Dermis microvascular lymphatic vessel endothelial cell (primary cell): ENCODE measurements at regions not wholly inside any gene's neighbourhood (a gene's known extent, or its start where the extent isn't known, plus 50 kb on each side); places are given as distances from the start of the nearest gene placed in this dataset.
"Not testable (repeated sequence)": the region's sequence is repeated elsewhere in the genome, so short reads cannot be mapped to it uniquely, and the experiment has no call there.

Experiments
- DNase-seq, 2 donors: peaks; one replicate each; pipeline versions ENCODE4 v3.0.0 to v3.0.0-alpha.2; 2010; ENCODE audit warnings: low read depth in 2 of 2

- no peak for DNase-seq
Observed at GRCh38 chr14:45867046-45867894, 614.3 kb upstream of the MIS18BP1 start.

- DNase-seq: no peak
Observed at GRCh38 chr14:45838597-45838996, 585.6 kb upstream of the MIS18BP1 start.

GRCh38 chr14:45819107-45819506, 566.1 kb upstream of the MIS18BP1 start:
- no peak for DNase-seq

GRCh38 chr14:45811155-45811554, 558.2 kb upstream of the MIS18BP1 start:
- no peak for DNase-seq

DNA sequence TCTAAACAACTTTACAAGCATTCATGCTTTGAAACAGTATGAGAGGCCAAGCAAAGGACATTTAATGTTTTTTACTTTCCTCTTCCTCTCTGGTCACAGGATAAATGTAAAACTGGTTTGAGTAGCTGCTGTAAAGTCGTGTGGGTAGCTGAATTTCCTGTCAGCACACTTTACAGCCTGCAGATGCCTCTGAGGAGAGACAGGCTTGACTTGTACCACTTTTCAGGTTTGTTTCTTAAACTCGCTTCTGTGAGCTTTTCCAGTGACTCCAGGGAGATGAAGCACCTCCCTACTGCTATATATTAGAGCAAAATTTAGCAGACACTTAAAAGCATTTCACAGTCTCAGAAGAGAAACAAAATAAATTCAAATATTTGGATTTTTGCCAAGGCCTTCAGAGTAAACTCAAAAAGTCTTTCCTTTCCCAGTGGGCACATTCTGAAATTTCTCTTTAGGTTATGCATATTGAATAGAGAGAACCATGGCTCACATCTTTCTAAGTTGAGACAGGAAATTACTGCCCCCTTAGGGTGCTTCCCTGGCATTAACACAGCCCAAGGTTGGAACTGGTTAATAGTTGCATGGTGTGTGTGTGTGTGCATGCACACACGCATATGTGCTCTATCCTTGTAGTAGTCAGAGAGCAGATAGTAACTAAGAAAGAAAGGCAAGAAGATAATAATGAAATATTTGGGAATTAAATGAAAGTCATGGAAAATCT, 557.3 kb upstream of the MIS18BP1 start:
- DNase-seq: no peak

DNA sequence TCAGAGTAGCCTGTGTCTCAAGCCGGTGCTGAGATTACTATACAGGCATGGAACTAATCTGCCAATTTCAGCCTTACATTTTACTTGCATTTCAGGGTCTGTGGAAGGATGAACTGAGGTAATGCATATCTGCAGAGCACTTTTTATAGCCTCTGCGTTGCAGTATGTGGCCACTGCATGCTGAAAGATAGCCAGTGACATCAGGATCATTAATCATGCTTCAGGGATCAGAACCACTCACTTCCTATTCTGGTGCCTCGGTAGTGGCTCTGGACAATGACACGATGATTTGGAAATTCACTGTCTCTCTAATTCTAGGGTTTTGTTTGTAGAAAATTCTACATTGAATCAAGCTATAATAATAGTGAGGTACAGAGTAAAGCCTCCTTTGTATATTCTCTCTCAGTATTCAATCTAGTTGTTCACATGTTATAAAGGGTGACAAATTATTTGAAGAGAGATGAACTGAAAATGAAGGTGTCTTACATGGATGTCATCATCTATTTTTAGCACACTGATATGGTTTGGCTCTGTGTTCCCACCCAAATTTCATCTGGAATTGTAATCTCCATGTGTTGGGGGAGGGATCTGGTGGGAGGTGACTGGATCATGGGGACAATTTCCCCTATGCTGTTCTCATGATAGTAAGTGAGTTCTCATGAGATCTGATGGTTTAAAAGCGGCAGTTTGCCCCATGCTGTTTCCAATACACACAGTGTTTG, 554.3 kb upstream of the MIS18BP1 start:
- DNase-seq: no peak

DNA sequence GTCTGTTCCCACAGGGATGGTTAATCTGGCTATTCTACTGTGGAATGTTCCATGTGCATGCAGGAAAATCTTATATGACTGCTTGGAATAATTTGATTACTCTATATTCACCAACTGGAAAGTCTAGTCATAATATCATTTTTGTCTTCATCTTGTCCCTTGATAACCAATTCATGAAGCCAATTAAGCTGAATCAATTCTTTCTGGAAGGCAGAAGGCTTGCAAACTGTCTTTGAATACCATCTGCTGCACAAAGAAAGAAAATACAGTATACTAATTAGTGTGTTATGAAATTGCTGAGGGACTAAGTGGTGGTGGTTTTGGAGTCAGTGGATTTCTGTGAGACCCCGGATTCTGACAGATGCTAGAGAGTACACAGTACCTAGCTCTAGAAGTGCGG, 546.5 kb upstream of the MIS18BP1 start:
- no peak for DNase-seq

- DNase-seq: no peak
Observed at GRCh38 chr14:45798659-45799058, 545.7 kb upstream of the MIS18BP1 start.

DNA sequence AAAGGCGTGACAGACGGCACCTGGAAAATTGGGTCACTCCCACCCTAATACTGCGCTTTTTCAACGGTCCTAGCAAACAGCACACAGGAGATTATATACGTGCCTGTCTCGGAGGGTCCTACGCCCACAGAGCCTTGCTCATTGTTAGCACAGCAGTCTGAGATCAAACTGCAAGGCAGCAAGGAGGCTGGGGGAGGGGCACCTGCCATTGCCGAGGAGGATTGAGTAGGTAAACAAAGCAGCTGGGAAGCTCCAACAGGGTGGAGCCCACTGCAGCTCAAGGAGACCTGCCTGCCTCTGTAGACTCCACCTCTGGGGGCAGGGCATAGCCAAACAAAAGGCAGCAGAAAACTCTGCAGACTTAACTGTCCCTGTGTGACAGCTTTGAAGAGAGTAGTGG, 543.0 kb upstream of the MIS18BP1 start:
- DNase-seq: not testable (repeated sequence)

DNA sequence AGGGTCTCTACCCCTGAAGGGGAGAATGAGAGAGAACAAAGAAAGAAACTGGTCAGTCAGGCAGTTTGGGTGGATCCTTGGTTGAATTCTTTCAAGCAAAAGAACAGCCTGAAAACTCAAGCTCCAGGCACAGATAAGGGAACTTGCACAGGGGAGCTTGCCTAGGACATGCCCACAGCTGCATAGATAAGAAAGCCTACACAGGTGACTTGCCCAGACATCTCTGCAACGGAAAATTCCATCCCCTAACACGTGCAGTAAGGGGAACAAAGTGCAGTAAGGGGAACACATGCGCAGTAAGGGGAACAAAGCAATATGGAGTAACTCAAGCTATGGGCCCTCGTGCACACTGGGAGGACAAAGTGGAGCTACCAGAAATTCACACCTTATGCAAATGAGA, 540.1 kb upstream of the MIS18BP1 start:
- no peak for DNase-seq

- no peak for DNase-seq
Observed at GRCh38 chr14:45790293-45790692, 537.3 kb upstream of the MIS18BP1 start.

DNA sequence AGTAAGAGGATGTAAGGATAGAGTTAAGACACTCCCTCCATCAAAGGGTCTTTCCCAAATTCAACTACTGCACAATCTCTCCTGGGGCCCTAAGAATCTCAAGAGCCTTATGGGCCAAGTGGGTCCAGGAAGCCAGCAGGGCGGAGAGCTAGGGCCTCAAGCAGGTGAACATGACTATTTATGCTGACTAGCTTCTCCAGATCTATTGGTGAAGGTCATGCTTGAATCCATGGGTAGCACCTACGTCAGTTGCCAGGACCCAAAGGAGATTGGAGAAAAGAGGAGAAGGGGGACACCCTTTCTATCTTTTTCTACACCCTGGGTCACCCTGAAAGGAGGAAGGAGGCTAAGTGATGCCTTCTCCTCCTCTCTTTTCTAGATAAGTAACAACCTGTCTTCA, 534.2 kb upstream of the MIS18BP1 start:
- no peak for DNase-seq

DNA sequence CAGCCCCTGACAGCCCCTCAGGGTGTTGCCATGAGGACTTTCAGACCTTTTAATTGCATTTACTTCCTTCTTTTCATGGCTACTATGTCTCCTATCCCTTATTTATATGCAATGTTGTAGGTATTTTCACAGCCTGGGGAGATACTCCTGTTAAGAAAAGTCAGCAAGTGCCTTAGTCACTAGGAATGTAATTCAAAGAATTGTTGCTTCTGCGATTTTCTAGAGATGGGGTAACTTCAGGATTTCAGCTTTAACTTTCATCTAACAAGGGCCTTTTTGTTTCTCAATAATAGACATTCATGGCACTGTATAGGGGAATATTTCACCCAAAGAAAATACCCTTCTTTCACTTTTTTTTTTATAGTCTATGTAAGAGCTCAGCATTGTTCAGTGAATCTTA, 533.3 kb upstream of the MIS18BP1 start:
- no peak for DNase-seq

- DNase-seq: no peak
Observed at GRCh38 chr14:45785240-45785639, 532.2 kb upstream of the MIS18BP1 start.

DNA sequence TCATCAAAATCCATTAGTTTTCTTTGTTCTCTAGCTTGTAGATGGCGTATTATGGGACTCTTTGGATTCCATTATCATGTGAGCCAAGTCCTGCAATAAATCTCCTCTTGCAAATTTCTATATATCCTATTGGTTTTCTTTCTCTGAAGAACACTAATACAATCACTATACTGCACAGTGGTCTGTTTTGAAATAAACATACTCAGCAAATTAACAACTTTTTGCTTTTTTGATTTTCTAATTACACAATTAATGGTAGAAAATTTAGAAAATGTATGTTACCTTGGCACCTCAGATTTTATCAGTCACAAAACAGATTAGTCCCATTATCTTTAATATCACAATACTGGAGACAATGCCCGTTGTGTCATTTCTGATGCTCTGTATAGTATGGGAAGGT, 513.2 kb upstream of the MIS18BP1 start:
- no peak for DNase-seq

- no peak for DNase-seq
Observed at GRCh38 chr14:45757655-45758054, 504.7 kb upstream of the MIS18BP1 start.

GRCh38 chr14:45756412-45756811, 503.4 kb upstream of the MIS18BP1 start:
- DNase-seq: not testable (repeated sequence)

DNA sequence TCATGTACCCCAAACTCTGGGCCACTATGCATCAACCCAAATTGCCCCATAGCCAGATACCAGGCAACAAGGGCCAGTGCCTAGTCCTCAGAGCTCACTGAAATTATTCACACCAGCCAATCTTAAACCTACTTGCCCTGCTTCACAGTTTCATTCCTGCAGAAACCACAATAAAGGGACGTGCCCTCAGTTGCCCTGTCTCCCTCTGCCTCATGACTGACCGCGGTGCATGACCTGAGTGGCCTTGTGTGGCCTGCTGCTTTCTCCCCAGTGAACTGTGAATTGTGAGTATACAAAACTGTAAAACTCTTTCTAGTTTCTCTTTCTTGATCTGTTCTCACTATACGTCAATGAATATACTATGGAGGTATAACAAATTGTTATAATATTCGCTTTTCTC, 490.9 kb upstream of the MIS18BP1 start:
- DNase-seq: no peak

- no peak for DNase-seq
Observed at GRCh38 chr14:45742187-45742586, 489.2 kb upstream of the MIS18BP1 start.

- DNase-seq: no peak
Observed at GRCh38 chr14:45728434-45729225, 475.6 kb upstream of the MIS18BP1 start.

- no peak for DNase-seq
Observed at GRCh38 chr14:45727133-45727532, 474.1 kb upstream of the MIS18BP1 start.

GRCh38 chr14:45721472-45721871, 468.5 kb upstream of the MIS18BP1 start:
- no peak for DNase-seq
